Kidney (tissue), 13 donors: ENCODE measurements at regions not wholly inside any gene's neighbourhood (a gene's known extent, or its start where the extent isn't known, plus 50 kb on each side); places are given as distances from the start of the nearest gene placed in this dataset.

Source experiments
- DNase-seq, 5 donors: peaks; one replicate each; pipeline ENCODE4 v3.0.0-alpha.2; 2013 to 2020
- FAIRE-seq: peaks from 2 replicates; lab custom pipeline; 2012; peaks lifted over from hg19 to GRCh38; lab: Jason Lieb, UNC
- H3K27ac ChIP-seq, 2 donors: one replicate each; pipeline ENCODE4 v1.7.0; 2013; ENCODE audit warnings: low read depth in 2 of 2, low read length in 2 of 2, inconsistent platforms in 1 of 2
- H3K27me3 ChIP-seq: one replicate; pipeline ENCODE4 v1.7.1; 2013; ENCODE audit warnings: low read length, inconsistent platforms; ENCODE audit not compliant: control insufficient read depth, insufficient read depth
- H3K36me3 ChIP-seq, 3 donors: one replicate each; pipeline versions ENCODE4 v1.7.0 to v1.7.1; 2013; ENCODE audit warnings: low read length in 3 of 3, control low read depth in 1 of 3, inconsistent platforms in 1 of 3; ENCODE audit not compliant: insufficient read depth in 3 of 3, control insufficient read depth in 2 of 3
- H3K4me1 ChIP-seq, 3 donors: one replicate each; pipeline versions ENCODE4 v1.7.0 to v1.7.1; 2013; ENCODE audit warnings: low read length in 3 of 3, inconsistent platforms in 1 of 3, low read depth in 1 of 3; ENCODE audit not compliant: control insufficient read depth in 2 of 3, insufficient read depth in 2 of 3
- H3K4me3 ChIP-seq, 3 donors: one replicate each; pipeline versions ENCODE4 v1.7.0 to v1.8.1; 2013; ENCODE audit warnings: low read length in 3 of 3, control low read depth in 1 of 3, inconsistent platforms in 1 of 3
- H3K9ac ChIP-seq, 3 donors: one replicate each; pipeline versions ENCODE4 v1.7.0 to v1.7.1; 2013; ENCODE audit warnings: low read length in 3 of 3, control low read depth in 1 of 3, inconsistent platforms in 1 of 3
- H3K9me3 ChIP-seq, 3 donors: one replicate each; pipeline versions ENCODE4 v1.7.0 to v1.7.1; 2013; ENCODE audit warnings: low read length in 3 of 3, control low read depth in 1 of 3, inconsistent platforms in 1 of 3; ENCODE audit not compliant: control insufficient read depth in 2 of 3, insufficient read depth in 1 of 3
- intact Hi-C: fragments of 100-400 bp; cut with DNase I; formaldehyde crosslinking; loops from one replicate; pipeline ENCODE4 v1.11.1; 2022
- TF ChIP-seq, protein P1 (sequence below): IDR thresholded peaks from 3 replicates; pipeline ENCODE4 v1.5.1; 2012; ENCODE audit warnings: mild to moderate bottlenecking, moderate library complexity, borderline replicate concordance; ENCODE audit not compliant: insufficient read depth; ENCODE audit errors: extremely low read depth
- donor health status: control.
- donor health status: control.
- donor health status: control.
- donor health status: control.
- donor health status: control.
- donor health status: DM: yes; HTN: yes; CAD: no.
- donor health status: Normal renal cell carcinoma (clear cell type).

DNA sequence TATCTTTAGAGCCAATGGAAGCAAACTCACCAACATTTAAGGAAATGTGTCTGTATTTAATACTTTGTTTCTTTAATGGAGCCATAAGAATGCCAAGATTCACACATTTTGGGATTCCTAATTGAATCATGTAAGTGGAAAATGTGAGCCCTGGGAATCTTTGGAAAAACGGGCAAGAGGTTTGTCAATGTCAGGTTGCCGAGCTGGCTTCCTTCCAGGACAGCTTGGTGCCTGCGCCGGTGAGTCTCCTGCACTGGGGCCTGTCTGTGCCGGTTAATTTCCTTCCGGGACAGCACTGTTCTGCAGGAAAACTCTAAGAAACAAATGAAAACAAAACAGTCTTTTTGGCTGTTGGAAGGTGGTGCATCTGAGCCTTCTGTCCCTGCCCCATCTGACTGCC lies 210.6 kb downstream of the HAPSTR1 start:
- H3K4me1 ChIP-seq: peaks cover 0 to 4% (median 0%) of the 10 kb centered on the region in 3 donors
- no peak overlapping the region for H3K27ac ChIP-seq
- TF ChIP-seq, protein P1, sequence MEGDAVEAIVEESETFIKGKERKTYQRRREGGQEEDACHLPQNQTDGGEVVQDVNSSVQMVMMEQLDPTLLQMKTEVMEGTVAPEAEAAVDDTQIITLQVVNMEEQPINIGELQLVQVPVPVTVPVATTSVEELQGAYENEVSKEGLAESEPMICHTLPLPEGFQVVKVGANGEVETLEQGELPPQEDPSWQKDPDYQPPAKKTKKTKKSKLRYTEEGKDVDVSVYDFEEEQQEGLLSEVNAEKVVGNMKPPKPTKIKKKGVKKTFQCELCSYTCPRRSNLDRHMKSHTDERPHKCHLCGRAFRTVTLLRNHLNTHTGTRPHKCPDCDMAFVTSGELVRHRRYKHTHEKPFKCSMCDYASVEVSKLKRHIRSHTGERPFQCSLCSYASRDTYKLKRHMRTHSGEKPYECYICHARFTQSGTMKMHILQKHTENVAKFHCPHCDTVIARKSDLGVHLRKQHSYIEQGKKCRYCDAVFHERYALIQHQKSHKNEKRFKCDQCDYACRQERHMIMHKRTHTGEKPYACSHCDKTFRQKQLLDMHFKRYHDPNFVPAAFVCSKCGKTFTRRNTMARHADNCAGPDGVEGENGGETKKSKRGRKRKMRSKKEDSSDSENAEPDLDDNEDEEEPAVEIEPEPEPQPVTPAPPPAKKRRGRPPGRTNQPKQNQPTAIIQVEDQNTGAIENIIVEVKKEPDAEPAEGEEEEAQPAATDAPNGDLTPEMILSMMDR: no peak
- DNase-seq: peak in 1 of 5 donors; percentile 70
- H3K9ac ChIP-seq: no peak overlapping the region
- FAIRE-seq: no peak
- H3K27me3 ChIP-seq: no peaks in the 10 kb centered on the region
- H3K36me3 ChIP-seq: no peaks in the 10 kb centered on the region
- intact Hi-C loops: no loop called here
- no peaks in the 10 kb centered on the region for H3K9me3 ChIP-seq
- H3K4me3 ChIP-seq: no peak overlapping the region

DNA sequence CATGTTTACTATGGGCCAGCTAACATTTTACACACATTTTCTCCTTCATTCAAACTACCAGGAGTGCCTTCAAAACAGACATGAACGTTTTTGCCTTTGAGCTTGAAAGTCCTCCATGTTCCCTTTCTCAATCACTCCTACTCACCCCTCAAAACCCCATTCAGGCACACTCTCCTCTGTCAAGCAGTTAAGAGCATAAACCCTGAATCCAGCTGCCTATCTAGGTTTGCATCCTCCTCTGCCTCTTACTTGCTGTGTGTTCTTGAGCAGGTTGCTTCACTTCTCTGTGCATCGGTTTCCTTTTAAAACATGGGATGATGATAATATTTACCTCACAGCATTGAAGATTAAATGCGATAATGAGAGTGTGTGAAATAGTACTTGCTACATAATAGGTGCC lies 215.3 kb downstream of the HAPSTR1 start:
- Histone ChIP-seq H3K27me3 (no peaks in the 10 kb centered on the region), H3K27ac (no peak overlapping the region), H3K9me3 (no peaks in the 10 kb centered on the region), H3K4me3 (no peak overlapping the region), H3K36me3 (no peaks in the 10 kb centered on the region), H3K9ac (no peak overlapping the region), H3K4me1 (peaks cover 4 to 23% (median 7%) of the 10 kb centered on the region in 3 donors)
- intact Hi-C loops: no loop called here
- TF ChIP-seq, protein P1: no peak
- DNase-seq (no peak), FAIRE-seq (no peak)

GRCh38 chr16:9307446-9307845 lies 216.0 kb downstream of the HAPSTR1 start:
- DNase-seq (peak in 2 of 5 donors; percentile 13 to 14), FAIRE-seq (no peak)
- Histone ChIP-seq H3K27ac (peak overlapping the region in 1 of 2 donors; percentile 65), H3K4me1 (peaks cover 4 to 23% (median 7%) of the 10 kb centered on the region in 3 donors), H3K9me3 (no peaks in the 10 kb centered on the region), H3K36me3 (no peaks in the 10 kb centered on the region), H3K27me3 (no peaks in the 10 kb centered on the region), H3K9ac (no peak overlapping the region), H3K4me3 (no peak overlapping the region)
- TF ChIP-seq, protein P1: no peak
- intact Hi-C loops: no loop called here

DNA sequence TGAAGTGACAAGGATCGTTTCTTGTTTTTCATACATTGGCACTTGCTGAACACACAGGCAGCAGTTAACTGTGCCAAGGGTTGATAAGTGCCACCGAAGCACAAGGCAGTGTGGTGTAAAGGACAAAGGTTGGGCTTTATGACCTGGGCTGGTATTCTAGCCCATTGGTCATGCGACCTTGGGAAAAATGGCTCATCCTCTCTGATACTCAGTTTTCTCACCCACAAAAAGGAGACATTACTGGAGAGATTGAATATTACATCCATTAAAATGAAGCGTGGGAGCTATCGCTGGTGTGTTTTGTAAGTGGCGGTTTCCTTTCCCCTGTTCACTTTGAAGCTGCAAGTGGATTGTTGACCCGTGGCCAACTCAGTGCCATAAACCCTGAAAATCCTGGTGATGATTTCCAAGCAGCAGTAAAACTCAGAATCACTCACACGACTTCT lies 216.9 kb downstream of the HAPSTR1 start:
- FAIRE-seq (no peak), DNase-seq (peak in 2 of 5 donors; percentile 49 to 86)
- H3K9ac ChIP-seq: no peak overlapping the region
- intact Hi-C loops: no loop called here
- H3K9me3 ChIP-seq: no peaks in the 10 kb centered on the region
- peaks cover 4 to 23% (median 7%) of the 10 kb centered on the region in 3 donors for H3K4me1 ChIP-seq
- H3K27ac ChIP-seq: peak overlapping the region; percentile 41 to 74
- no peaks in the 10 kb centered on the region for H3K36me3 ChIP-seq
- peak overlapping the region in 2 of 3 donors; percentile 7 to 38 for H3K4me3 ChIP-seq
- TF ChIP-seq, protein P1: no peak
- H3K27me3 ChIP-seq: no peaks in the 10 kb centered on the region
